GM19239 (cell line): ENCODE measurements at regions not wholly inside any gene's neighbourhood (a gene's known extent, or its start where the extent isn't known, plus 50 kb on each side); places are given as distances from the start of the nearest gene placed in this dataset.
"Not testable (repeated sequence)": the region's sequence is repeated elsewhere in the genome, so short reads cannot be mapped to it uniquely, and the experiment has no call there.

Source experiments
- DNase-seq: peaks from one replicate; pipeline ENCODE4 v3.0.0; 2011; ENCODE audit warnings: low spot score; ENCODE audit not compliant: insufficient read length
- FAIRE-seq: peaks from 2 replicates; lab custom pipeline; 2011; peaks lifted over from hg19 to GRCh38; lab: Jason Lieb, UNC

GRCh38 chr12:111250251-111250881 lies 118.5 kb downstream of the PHETA1 start:
- FAIRE-seq (no peak), DNase-seq (no peak)

GRCh38 chr12:111249757-111250156 lies 119.1 kb downstream of the PHETA1 start:
- DNase-seq = no peak
- no peak for FAIRE-seq

- FAIRE-seq = no peak
Measured at GRCh38 chr12:111249018-111249370, 119.9 kb downstream of the PHETA1 start.

GRCh38 chr12:111248236-111249017 lies 120.5 kb downstream of the PHETA1 start:
- FAIRE-seq (no peak), DNase-seq (no peak)

More at GRCh38 chr12:111249018-111249370, 119.9 kb downstream of the PHETA1 start:
- no peak for DNase-seq

- FAIRE-seq (no peak), DNase-seq (no peak)
Measured at GRCh38 chr12:111247083-111247783, 121.7 kb downstream of the PHETA1 start.

- FAIRE-seq (no peak), DNase-seq (no peak)
Measured at GRCh38 chr12:111246477-111247011, 122.4 kb downstream of the PHETA1 start.

- no peak for DNase-seq
- FAIRE-seq = no peak
Measured at GRCh38 chr12:111245701-111246476, 123.0 kb downstream of the PHETA1 start.

- FAIRE-seq = no peak
- no peak for DNase-seq
Measured at GRCh38 chr12:111244673-111245072, 124.2 kb downstream of the PHETA1 start.

GRCh38 chr12:111242817-111243216 lies 126.1 kb downstream of the PHETA1 start:
- not testable (repeated sequence) for FAIRE-seq, DNase-seq

- FAIRE-seq = no peak
- DNase-seq = no peak
Measured at GRCh38 chr12:111242184-111242583, 126.7 kb downstream of the PHETA1 start.

- FAIRE-seq = no peak
Measured at GRCh38 chr12:111240374-111240773, 128.5 kb downstream of the PHETA1 start.

GRCh38 chr12:111239235-111239634 lies 129.7 kb downstream of the PHETA1 start:
- DNase-seq = no peak
- no peak for FAIRE-seq

More at GRCh38 chr12:111240374-111240773, 128.5 kb downstream of the PHETA1 start:
- DNase-seq = no peak

GRCh38 chr12:111238075-111238734 lies 130.7 kb downstream of the PHETA1 start:
- FAIRE-seq = no peak
- DNase-seq = no peak

GRCh38 chr12:111234491-111234890 lies 134.4 kb downstream of the PHETA1 start:
- not testable (repeated sequence) for FAIRE-seq, DNase-seq

- DNase-seq = no peak
- no peak for FAIRE-seq
Measured at GRCh38 chr12:111233786-111234185, 135.1 kb downstream of the PHETA1 start.

GRCh38 chr12:111230649-111231048 lies 138.2 kb downstream of the PHETA1 start:
- no peak for DNase-seq
- no peak for FAIRE-seq

- DNase-seq (no peak), FAIRE-seq (no peak)
Measured at GRCh38 chr12:111228916-111229666, 139.8 kb downstream of the PHETA1 start.

- FAIRE-seq = no peak
- no peak for DNase-seq
Measured at GRCh38 chr12:111227476-111228420, 141.1 kb downstream of the PHETA1 start.
